ENCODE measurements at regions not wholly inside any gene's neighbourhood (a gene's known extent, or its start where the extent isn't known, plus 50 kb on each side); places are given as distances from the start of the nearest gene placed in this dataset.

GRCh38 chr2:237213315-237214022, 127.8 kb downstream of the COPS8 start:
- TF ChIP-seq POLR2A (IDR thresholded peaks at IDR 0.05) (no peak), CTCF (IDR thresholded peaks at IDR 0.05) (no peak)

Measured in suprapubic skin (tissue), 3 donors.